ENCODE measurements at regions not wholly inside any gene's neighbourhood (a gene's known extent, or its start where the extent isn't known, plus 50 kb on each side); places are given as distances from the start of the nearest gene placed in this dataset.
A peak's percentile ranks its signal among the peaks of the same experiment; 100 is the strongest.

DNA sequence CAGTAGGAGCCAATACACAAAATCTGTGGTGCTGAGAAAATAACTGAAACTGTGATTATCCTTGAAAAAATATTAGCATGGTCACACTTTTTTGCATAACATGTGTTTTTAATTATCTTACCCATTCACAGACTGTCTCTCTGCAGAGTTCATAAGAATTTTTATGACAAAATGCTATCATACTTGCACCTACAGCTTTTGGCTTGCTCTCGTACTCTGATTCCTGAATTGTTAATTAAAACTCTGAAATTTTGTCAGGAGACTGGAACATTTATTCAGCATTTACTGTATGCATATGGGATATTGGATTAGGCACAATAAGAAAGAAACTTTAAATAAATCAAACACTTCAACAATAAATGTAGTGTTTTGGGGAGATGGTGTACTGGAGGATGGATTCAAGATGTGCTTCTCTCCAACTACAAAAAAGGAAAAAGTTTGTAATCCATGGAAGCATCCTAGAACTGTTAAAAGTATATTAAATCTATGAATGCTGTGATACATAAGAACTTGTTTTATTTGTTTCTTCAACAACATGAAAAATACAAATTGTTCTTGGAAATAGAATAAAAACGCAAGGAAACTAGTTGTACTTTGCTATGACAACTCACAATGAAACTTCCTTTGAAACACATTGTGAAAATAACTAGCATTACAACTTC lies 260.5 kb downstream of the SPATA18 start:
- Histone ChIP-seq H3K9me3 (ENCODE audit: control insufficient read depth, low read length) (peaks cover 28% of the 10 kb centered on the region), H3K27me3 (ENCODE audit: control insufficient read depth, insufficient read depth, low read length, poor library complexity, severe bottlenecking) (no peaks in the 10 kb centered on the region), H3K4me1 (ENCODE audit: control insufficient read depth, insufficient read depth, low read length) (peaks cover 3% of the 10 kb centered on the region), H3K36me3 (ENCODE audit: control insufficient read depth, insufficient read depth, low read length) (no peaks in the 10 kb centered on the region), H3K9ac (ENCODE audit: extremely low read depth, low read length, poor library complexity, severe bottlenecking) (no peak overlapping the region), H3K4me3 (ENCODE audit: low read length) (no peak overlapping the region), H3K27ac (ENCODE audit: low read depth, low read length) (no peak overlapping the region)
- DNase-seq, result no peak
- Mint-ChIP-seq H3K9me3 (peaks cover 9% of the 10 kb centered on the region), H3K4me1 (peaks cover 9% of the 10 kb centered on the region), H3K4me3 (no peak overlapping the region), H3K27ac (no peak overlapping the region), H3K36me3 (ENCODE audit: low read depth) (no peaks in the 10 kb centered on the region), H3K27me3 (ENCODE audit: insufficient read depth) (no peaks in the 10 kb centered on the region)
- no peak for TF ChIP-seq CTCF (conservative IDR thresholded peaks at IDR 0.05)
- 94 to 100% methylated on average over 1 to 2 of the region's 2 CpGs for whole genome bisulfite sequencing, 2 experiments (ENCODE audit: insufficient coverage in 1 of 2, insufficient read length in 1 of 2)

- Histone ChIP-seq H3K27ac (ENCODE audit: low read depth, low read length) (no peak overlapping the region), H3K9ac (ENCODE audit: extremely low read depth, low read length, poor library complexity, severe bottlenecking) (no peak overlapping the region), H3K27me3 (ENCODE audit: control insufficient read depth, insufficient read depth, low read length, poor library complexity, severe bottlenecking) (no peaks in the 10 kb centered on the region), H3K4me3 (ENCODE audit: low read length) (no peak overlapping the region), H3K9me3 (ENCODE audit: control insufficient read depth, low read length) (peaks cover 17% of the 10 kb centered on the region), H3K36me3 (ENCODE audit: control insufficient read depth, insufficient read depth, low read length) (no peaks in the 10 kb centered on the region), H3K4me1 (ENCODE audit: control insufficient read depth, insufficient read depth, low read length) (peaks cover 3% of the 10 kb centered on the region)
- H3K27ac Mint-ChIP-seq, result peak overlapping the region; percentile 45
- no peak for TF ChIP-seq CTCF (conservative IDR thresholded peaks at IDR 0.05)
- peaks cover 9% of the 10 kb centered on the region for H3K4me1 Mint-ChIP-seq
- H3K4me3 Mint-ChIP-seq, result no peak overlapping the region
- H3K36me3 Mint-ChIP-seq (ENCODE audit: low read depth), result no peaks in the 10 kb centered on the region
- WGBS, 2 experiments (ENCODE audit: insufficient coverage in 1 of 2, insufficient read length in 1 of 2), result 74 to 82% methylated on average over 2 of the region's 2 CpGs
- DNase-seq, result peak; percentile 64
- peaks cover 5% of the 10 kb centered on the region for H3K9me3 Mint-ChIP-seq
- no peaks in the 10 kb centered on the region for H3K27me3 Mint-ChIP-seq (ENCODE audit: insufficient read depth)
These were observed 261.6 kb downstream of the SPATA18 start for GRCh38 chr4:52312722-52313121.

DNA sequence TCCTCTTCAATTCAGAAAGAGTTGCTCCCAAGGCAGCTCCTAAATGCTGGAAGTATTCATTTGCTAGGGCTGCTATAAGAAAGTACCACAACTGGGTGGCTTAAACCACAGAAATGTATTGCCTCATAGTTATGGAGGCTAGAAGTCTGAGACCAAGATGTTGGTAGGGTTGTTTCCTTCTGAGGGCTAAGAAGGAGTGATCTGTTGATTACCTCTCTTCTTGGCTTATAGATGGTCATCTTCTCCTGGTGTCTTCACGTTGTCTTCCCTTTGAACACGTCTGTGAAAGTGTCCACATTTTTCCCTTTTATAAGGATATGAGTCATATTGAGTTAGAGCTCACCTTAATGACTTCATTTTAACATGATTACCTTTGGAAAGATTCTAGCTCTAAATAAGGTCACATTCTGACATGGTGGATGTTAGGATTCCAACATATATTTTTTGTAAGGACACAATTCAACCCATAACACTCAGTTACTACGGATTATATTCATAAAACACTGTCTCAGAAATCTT lies 266.3 kb downstream of the SPATA18 start:
- H3K9me3 ChIP-seq (ENCODE audit: control insufficient read depth, low read length), result no peaks in the 10 kb centered on the region
- no peak overlapping the region for H3K27ac Mint-ChIP-seq
- no peak overlapping the region for H3K4me3 ChIP-seq (ENCODE audit: low read length)
- peaks cover 12% of the 10 kb centered on the region for H3K9me3 Mint-ChIP-seq
- H3K27me3 ChIP-seq (ENCODE audit: control insufficient read depth, insufficient read depth, low read length, poor library complexity, severe bottlenecking), result no peaks in the 10 kb centered on the region
- H3K4me3 Mint-ChIP-seq, result no peak overlapping the region
- DNase-seq, result no peak
- TF ChIP-seq CTCF (conservative IDR thresholded peaks at IDR 0.05), result no peak
- H3K27me3 Mint-ChIP-seq (ENCODE audit: insufficient read depth), result no peaks in the 10 kb centered on the region
- peaks cover 5% of the 10 kb centered on the region for H3K4me1 Mint-ChIP-seq
- H3K36me3 ChIP-seq (ENCODE audit: control insufficient read depth, insufficient read depth, low read length), result no peaks in the 10 kb centered on the region
- H3K36me3 Mint-ChIP-seq (ENCODE audit: low read depth), result no peaks in the 10 kb centered on the region
- H3K9ac ChIP-seq (ENCODE audit: extremely low read depth, low read length, poor library complexity, severe bottlenecking), result no peak overlapping the region
- no peaks in the 10 kb centered on the region for H3K4me1 ChIP-seq (ENCODE audit: control insufficient read depth, insufficient read depth, low read length)
- WGBS, 2 experiments (ENCODE audit: insufficient coverage in 1 of 2, insufficient read length in 1 of 2), result 64 to 80% methylated on average over 1 to 3 of the region's 3 CpGs
- no peak overlapping the region for H3K27ac ChIP-seq (ENCODE audit: low read depth, low read length)
